WTC11 (cell line): ENCODE measurements at regions not wholly inside any gene's neighbourhood (a gene's known extent, or its start where the extent isn't known, plus 50 kb on each side); places are given as distances from the start of the nearest gene placed in this dataset.

Experiments
- ATAC-seq: fragments of 200-7000 bp; cut with Tn5 transposase; 2 replicates; pipeline ENCODE4 v1.10.0; 2021; ENCODE audit warnings: mild to moderate bottlenecking, moderate library complexity
- CTCF ChIA-PET: fragments of 300-600 bp; sonication (Branson Sonifier 250); formaldehyde crosslinking; loops from one replicate; lab custom pipeline; 2021; ENCODE audit warnings: antibody characterized with exemption; lab: Charles Lee
- POLR2A ChIA-PET: fragments of 350-600 bp; sonication (Branson Sonifier 250); formaldehyde crosslinking; loops from one replicate; lab custom pipeline; 2021; ENCODE audit warnings: antibody characterized with exemption; lab: Charles Lee
- DNase-seq: peaks from one replicate; pipeline ENCODE4 v3.0.0; 2021; ENCODE audit warnings: low spot score
- H3K27ac Mint-ChIP-seq: 2 replicates; pipeline ENCODE4 v1.8.0; 2021; ENCODE audit warnings: mixed read lengths
- H3K27me3 Mint-ChIP-seq: 2 replicates; pipeline ENCODE4 v1.8.0; 2021; ENCODE audit warnings: low read depth, mild to moderate bottlenecking, moderate library complexity, mixed read lengths
- H3K36me3 Mint-ChIP-seq: 2 replicates; pipeline ENCODE4 v1.8.0; 2021; ENCODE audit warnings: mixed read lengths
- H3K4me1 Mint-ChIP-seq: 2 replicates; pipeline ENCODE4 v1.8.0; 2022; ENCODE audit warnings: mixed read lengths
- H3K4me3 Mint-ChIP-seq: 2 replicates; pipeline ENCODE4 v1.8.0; 2021; ENCODE audit warnings: mild to moderate bottlenecking, moderate library complexity, mixed read lengths
- H3K9me3 Mint-ChIP-seq: 2 replicates; pipeline ENCODE4 v1.8.0; 2021; ENCODE audit warnings: mixed read lengths
- CREB1 ChIP-seq: sonication (generic); formaldehyde crosslinking; IDR thresholded peaks from 2 replicates; pipeline ENCODE4 v1.8.0; 2023; ENCODE audit warnings: mild to moderate bottlenecking, missing genetic modification reagents
- E2F5 ChIP-seq: sonication (generic); formaldehyde crosslinking; IDR thresholded peaks from 2 replicates; pipeline ENCODE4 v1.8.1; 2022; ENCODE audit warnings: mild to moderate bottlenecking, moderate library complexity, missing genetic modification reagents
- ELF4 ChIP-seq: sonication (generic); formaldehyde crosslinking; IDR thresholded peaks from 2 replicates; pipeline ENCODE4 v1.8.1; 2022; ENCODE audit warnings: low read depth, mild to moderate bottlenecking, moderate library complexity, missing genetic modification reagents
- EMX1 ChIP-seq: fragments of 250-450 bp; sonication (Bioruptor Pico); IDR thresholded peaks from 2 replicates; pipeline ENCODE4 v1.8.0; 2021; ENCODE audit warnings: mild to moderate bottlenecking
- ESRRA ChIP-seq: sonication (generic); formaldehyde crosslinking; IDR thresholded peaks from 2 replicates; pipeline ENCODE4 v1.8.1; 2022; ENCODE audit warnings: mild to moderate bottlenecking, missing genetic modification reagents, borderline replicate concordance
- FOXK1 ChIP-seq: sonication (generic); formaldehyde crosslinking; IDR thresholded peaks from 2 replicates; pipeline ENCODE4 v1.8.0; 2022; ENCODE audit warnings: mild to moderate bottlenecking, moderate library complexity, missing genetic modification reagents
- IRF2 ChIP-seq: sonication (generic); formaldehyde crosslinking; IDR thresholded peaks from 2 replicates; pipeline ENCODE4 v1.8.0; 2022; ENCODE audit warnings: low read depth, missing genetic modification reagents, borderline replicate concordance
- MYBL2 ChIP-seq: sonication (generic); formaldehyde crosslinking; IDR thresholded peaks from 2 replicates; pipeline ENCODE4 v1.8.1; 2023; ENCODE audit warnings: mild to moderate bottlenecking, moderate library complexity, missing genetic modification reagents
- NR3C1 ChIP-seq: sonication (generic); formaldehyde crosslinking; conservative IDR thresholded peaks from 2 replicates; pipeline ENCODE4 v1.8.1; 2023; ENCODE audit warnings: low read depth, mild to moderate bottlenecking, missing genetic modification reagents
- PRDM15 ChIP-seq: sonication (generic); formaldehyde crosslinking; IDR thresholded peaks from 2 replicates; pipeline ENCODE4 v1.8.0; 2022; ENCODE audit warnings: missing genetic modification reagents
- PREB ChIP-seq: sonication (generic); formaldehyde crosslinking; IDR thresholded peaks from 2 replicates; pipeline ENCODE4 v1.8.1; 2022; ENCODE audit warnings: mild to moderate bottlenecking, missing genetic modification reagents, moderate library complexity, borderline replicate concordance
- SMAD4 ChIP-seq: sonication (generic); formaldehyde crosslinking; IDR thresholded peaks from 2 replicates; pipeline ENCODE4 v1.8.0; 2022; ENCODE audit warnings: mild to moderate bottlenecking, missing genetic modification reagents
- STAT6 ChIP-seq: sonication (generic); formaldehyde crosslinking; conservative IDR thresholded peaks from 2 replicates; pipeline ENCODE4 v1.8.1; 2023; ENCODE audit warnings: mild to moderate bottlenecking, low read depth, missing genetic modification reagents, moderate library complexity
- TP53 ChIP-seq: sonication (generic); formaldehyde crosslinking; IDR thresholded peaks from 2 replicates; pipeline ENCODE4 v1.8.1; 2023; ENCODE audit warnings: mild to moderate bottlenecking, missing genetic modification reagents
- USF1 ChIP-seq: sonication (generic); formaldehyde crosslinking; IDR thresholded peaks from 2 replicates; pipeline ENCODE4 v1.8.0; 2022; ENCODE audit warnings: mild to moderate bottlenecking, missing genetic modification reagents
- ZNF219 ChIP-seq: sonication (generic); formaldehyde crosslinking; IDR thresholded peaks from 2 replicates; pipeline ENCODE4 v1.8.0; 2023; ENCODE audit warnings: missing genetic modification reagents, mild to moderate bottlenecking, borderline replicate concordance
- ZNF281 ChIP-seq: sonication (generic); formaldehyde crosslinking; IDR thresholded peaks from 2 replicates; pipeline ENCODE4 v1.8.0; 2023; ENCODE audit warnings: mild to moderate bottlenecking, missing genetic modification reagents
- ZNF423 ChIP-seq: fragments of 250-450 bp; sonication (Bioruptor Pico); IDR thresholded peaks from 2 replicates; pipeline ENCODE4 v2.1.2; 2022; ENCODE audit warnings: mild to moderate bottlenecking, moderate library complexity

GRCh38 chr9:13942201-13942600, 371.7 kb downstream of the NFIB start:
- peaks cover 19% of the 10 kb centered on the region for H3K4me1 Mint-ChIP-seq
- POLR2A ChIA-PET, result no interaction called here
- no peak for DNase-seq

More at GRCh38 chr9:13942201-13942600, 371.7 kb downstream of the NFIB start:
- Mint-ChIP-seq H3K4me3 (no peak overlapping the region), H3K27me3 (no peaks in the 10 kb centered on the region), H3K27ac (no peak overlapping the region), H3K36me3 (no peaks in the 10 kb centered on the region), H3K9me3 (no peaks in the 10 kb centered on the region)
- CTCF ChIA-PET, result no interaction called here
- ATAC-seq, result no peak
- no peak for TF ChIP-seq IRF2
- no peak for TF ChIP-seq NR3C1 (CRISPR knock-in tag)
- TF ChIP-seq E2F5 (CRISPR knock-in tag), result no peak
- no peak for TF ChIP-seq STAT6 (CRISPR knock-in tag)
- TF ChIP-seq ZNF219 (CRISPR knock-in tag), result no peak
- TF ChIP-seq PRDM15 (CRISPR knock-in tag), result no peak
- TF ChIP-seq EMX1 (CRISPR knock-in tag), result no peak
- no peak for TF ChIP-seq ELF4 (CRISPR knock-in tag)
- no peak for TF ChIP-seq USF1 (CRISPR knock-in tag)
- no peak for TF ChIP-seq ZNF423 (CRISPR knock-in tag)
- no peak for TF ChIP-seq ZNF281 (CRISPR knock-in tag)
- no peak for TF ChIP-seq CREB1 (CRISPR knock-in tag)
- TF ChIP-seq ESRRA, result no peak
- TF ChIP-seq SMAD4, result no peak
- TF ChIP-seq TP53 (CRISPR knock-in tag), result no peak
- TF ChIP-seq PREB, result no peak
- no peak for TF ChIP-seq FOXK1 (CRISPR knock-in tag)
- TF ChIP-seq MYBL2, result no peak
